Naive thymus-derived CD8-positive, alpha-beta T cell (primary cell): ENCODE measurements at regions not wholly inside any gene's neighbourhood (a gene's known extent, or its start where the extent isn't known, plus 50 kb on each side); places are given as distances from the start of the nearest gene placed in this dataset.

Source experiments
- ATAC-seq, 2 donors: fragments of 150-1000 bp; cut with Tn5 transposase in 1 of 2; sonication (Bioruptor Pico), chemical (Tn5 transposase) in 1 of 2; 1 replicate in 1 of 2; 2 replicates in 1 of 2; pipeline ENCODE4 v1.10.0; 2021; ENCODE audit warnings: mild to moderate bottlenecking in 2 of 2, moderate library complexity in 2 of 2
- POLR2A ChIA-PET: fragments of 350-600 bp; sonication (Branson Sonifier 250); formaldehyde crosslinking; loops from one replicate; lab custom pipeline; 2021; ENCODE audit warnings: antibody characterized with exemption; lab: Charles Lee
- DNase-seq, 10 donors: peaks; one replicate each; pipeline versions ENCODE4 v3.0.0 to v3.0.0-alpha.2; 2020 to 2022
- H3K27ac Mint-ChIP-seq, 10 donors: one replicate each; pipeline ENCODE4 v1.8.0; 2020 to 2022; ENCODE audit warnings: mild to moderate bottlenecking in 10 of 10, mixed read lengths in 10 of 10, moderate library complexity in 4 of 10, inconsistent platforms in 1 of 10
- H3K27me3 Mint-ChIP-seq, 5 donors: one replicate each; pipeline ENCODE4 v1.8.0; 2021 to 2022; ENCODE audit warnings: mixed read lengths in 5 of 5
- H3K36me3 Mint-ChIP-seq, 3 donors: one replicate each; pipeline ENCODE4 v1.8.0; 2020 to 2022; ENCODE audit warnings: mixed read lengths in 3 of 3, mild to moderate bottlenecking in 2 of 3, inconsistent platforms in 1 of 3
- H3K4me1 Mint-ChIP-seq, 4 donors: one replicate each; pipeline ENCODE4 v1.8.0; 2021 to 2022; ENCODE audit warnings: mixed read lengths in 4 of 4
- H3K4me3 Mint-ChIP-seq, 10 donors: one replicate each; pipeline ENCODE4 v1.8.0; 2020 to 2022; ENCODE audit warnings: mild to moderate bottlenecking in 10 of 10, mixed read lengths in 10 of 10, moderate library complexity in 6 of 10, inconsistent platforms in 1 of 10
- H3K9me3 Mint-ChIP-seq, 9 donors: one replicate each; pipeline ENCODE4 v1.8.0; 2020 to 2022; ENCODE audit warnings: mixed read lengths in 9 of 9, mild to moderate bottlenecking in 3 of 9, inconsistent platforms in 1 of 9, moderate library complexity in 1 of 9

DNA sequence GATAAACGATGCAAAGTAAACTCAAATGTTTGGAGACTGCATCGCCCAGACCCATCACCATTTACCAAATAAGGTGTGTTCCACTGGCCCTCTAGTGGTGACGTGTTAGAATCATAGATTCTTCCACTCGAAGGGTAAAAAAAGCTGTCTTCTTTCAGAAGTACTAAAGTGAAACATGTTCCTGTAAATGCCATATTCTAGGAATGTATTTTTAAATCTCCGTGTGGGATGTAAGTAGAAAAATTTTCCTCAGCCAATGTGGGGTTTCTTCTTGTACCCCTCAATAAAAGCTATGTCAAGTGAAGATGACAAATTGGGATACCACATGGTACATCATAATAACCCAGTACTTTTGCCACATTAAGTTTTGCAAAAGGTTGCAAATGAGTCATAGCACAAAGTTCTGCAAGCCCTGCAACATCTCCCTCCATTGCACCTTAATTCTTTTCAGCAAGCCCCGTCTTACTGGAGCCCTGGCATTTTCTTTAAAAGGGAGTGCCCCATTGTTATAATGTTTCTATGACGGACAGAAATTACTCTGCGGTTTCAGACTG is 100.8 kb downstream of the CCER1 start:
- Mint-ChIP-seq H3K36me3 (no peaks in the 10 kb centered on the region), H3K4me1 (no peaks in the 10 kb centered on the region), H3K27ac (no peak overlapping the region), H3K9me3 (no peaks in the 10 kb centered on the region), H3K4me3 (no peak overlapping the region), H3K27me3 (no peaks in the 10 kb centered on the region)
- no peak for ATAC-seq
- peak in 3 of 10 donors; percentile 4 to 8 (median 7) for DNase-seq
- POLR2A ChIA-PET: no interaction called here

- H3K4me1 Mint-ChIP-seq: no peaks in the 10 kb centered on the region
- no peaks in the 10 kb centered on the region for H3K36me3 Mint-ChIP-seq
- no peak for DNase-seq
- no peak overlapping the region for H3K27ac Mint-ChIP-seq
- H3K27me3 Mint-ChIP-seq: peaks cover 0 to 3% (median 0%) of the 10 kb centered on the region in 5 donors
- no peak overlapping the region for H3K4me3 Mint-ChIP-seq
- POLR2A ChIA-PET: no interaction called here
- no peaks in the 10 kb centered on the region for H3K9me3 Mint-ChIP-seq
- no peak for ATAC-seq
These were observed 102.9 kb downstream of the CCER1 start for GRCh38 chr12:90851800-90852718.

DNA sequence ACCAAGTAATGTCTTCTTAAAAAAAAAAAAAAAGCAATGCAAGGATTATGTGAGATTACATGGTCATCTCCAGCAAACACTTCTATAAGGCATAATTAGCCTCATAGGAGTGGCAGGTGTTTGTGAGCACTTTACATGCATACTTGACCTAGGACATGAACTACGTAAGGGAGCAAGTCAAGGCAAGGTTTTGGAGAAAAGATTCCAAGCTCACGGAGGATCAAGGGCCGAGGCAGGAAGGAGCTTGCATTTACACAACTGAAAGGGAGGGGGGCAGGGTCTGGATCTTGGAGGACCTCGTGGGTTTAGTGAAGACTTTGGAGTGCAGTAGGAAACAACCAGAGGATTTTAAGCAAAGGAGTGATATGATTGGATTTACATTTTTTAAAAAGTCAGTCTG is 112.5 kb downstream of the CCER1 start:
- no peak for ATAC-seq
- POLR2A ChIA-PET: no interaction called here
- H3K9me3 Mint-ChIP-seq: no peaks in the 10 kb centered on the region
- no peaks in the 10 kb centered on the region for H3K36me3 Mint-ChIP-seq
- H3K27me3 Mint-ChIP-seq: peaks cover 0 to 4% (median 0%) of the 10 kb centered on the region in 5 donors
- no peak overlapping the region for H3K4me3 Mint-ChIP-seq
- H3K4me1 Mint-ChIP-seq: no peaks in the 10 kb centered on the region
- no peak overlapping the region for H3K27ac Mint-ChIP-seq
- DNase-seq: no peak

- peaks cover 0 to 3% (median 0%) of the 10 kb centered on the region in 5 donors for H3K27me3 Mint-ChIP-seq
- no peaks in the 10 kb centered on the region for H3K9me3 Mint-ChIP-seq
- no peak overlapping the region for H3K27ac Mint-ChIP-seq
- no peaks in the 10 kb centered on the region for H3K4me1 Mint-ChIP-seq
- POLR2A ChIA-PET: no interaction called here
- H3K36me3 Mint-ChIP-seq: no peaks in the 10 kb centered on the region
- ATAC-seq: no peak
- DNase-seq: no peak
- H3K4me3 Mint-ChIP-seq: no peak overlapping the region
These were observed 113.6 kb downstream of the CCER1 start for GRCh38 chr12:90841336-90841735.

DNA sequence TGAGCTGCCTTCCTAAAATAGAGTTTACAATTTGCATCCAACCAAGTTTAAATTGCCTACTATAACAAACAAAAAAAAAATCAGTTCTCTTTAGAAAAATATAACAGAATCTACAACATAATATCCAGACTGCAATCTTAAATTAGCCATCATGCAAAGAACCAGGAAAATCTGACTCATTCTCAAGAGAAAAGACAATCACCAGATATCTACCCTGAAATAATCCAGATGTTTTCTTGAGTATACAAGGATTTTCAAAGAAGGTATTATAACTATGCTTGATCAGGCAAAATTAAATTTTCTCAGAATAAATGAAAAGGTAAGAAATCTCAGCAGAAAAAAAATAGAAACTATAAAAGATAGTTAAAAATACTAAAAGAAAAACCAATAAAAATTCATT is 115.6 kb downstream of the CCER1 start:
- DNase-seq (no peak), ATAC-seq (no peak)
- Mint-ChIP-seq H3K27ac (no peak overlapping the region), H3K4me3 (no peak overlapping the region), H3K9me3 (no peaks in the 10 kb centered on the region), H3K27me3 (peaks cover 0 to 3% (median 0%) of the 10 kb centered on the region in 5 donors), H3K36me3 (no peaks in the 10 kb centered on the region), H3K4me1 (no peaks in the 10 kb centered on the region)
- POLR2A ChIA-PET: no interaction called here

DNA sequence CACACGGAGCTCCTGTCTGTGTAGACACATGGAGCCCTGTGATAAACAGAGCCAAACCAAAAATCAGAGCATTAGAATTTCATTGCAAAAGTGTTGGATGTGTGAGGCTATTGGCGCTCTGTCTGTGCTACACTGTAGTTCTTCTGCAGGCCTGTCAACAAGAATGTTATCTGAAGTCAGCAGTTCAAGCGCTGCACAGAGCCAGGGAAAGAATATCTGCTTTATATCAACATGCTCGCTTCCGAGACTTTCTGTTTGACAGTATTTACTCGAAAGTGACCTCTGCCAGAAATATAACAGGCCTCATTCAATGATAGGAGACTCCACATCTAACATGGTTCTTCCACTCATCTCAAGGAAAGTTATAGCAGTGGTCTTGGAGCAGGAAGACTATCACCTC is 118.3 kb downstream of the CCER1 start:
- no peaks in the 10 kb centered on the region for H3K4me1 Mint-ChIP-seq
- DNase-seq: no peak
- no peak overlapping the region for H3K27ac Mint-ChIP-seq
- no peaks in the 10 kb centered on the region for H3K36me3 Mint-ChIP-seq
- no peak overlapping the region for H3K4me3 Mint-ChIP-seq
- H3K27me3 Mint-ChIP-seq: no peaks in the 10 kb centered on the region
- no peak for ATAC-seq
- no peaks in the 10 kb centered on the region for H3K9me3 Mint-ChIP-seq
- POLR2A ChIA-PET: no interaction called here

DNA sequence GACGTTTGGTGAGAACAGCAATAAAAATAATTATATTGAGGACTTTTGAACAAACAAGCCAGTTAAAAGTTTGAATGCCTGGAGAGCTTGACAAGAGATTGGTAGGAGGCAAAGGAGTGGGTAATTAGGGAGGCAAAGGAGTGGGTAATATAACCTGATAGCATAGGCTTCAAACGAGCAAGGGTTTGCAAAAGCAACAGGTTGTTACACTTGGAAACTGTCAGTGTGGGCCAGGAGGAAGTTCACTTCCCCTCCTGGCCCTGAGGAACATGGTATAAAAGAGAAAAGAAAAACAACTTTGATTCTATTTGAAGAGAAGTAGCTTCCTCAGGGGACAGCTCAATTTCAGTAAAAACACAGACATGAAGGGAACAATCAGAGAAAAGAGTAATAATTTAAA is 121.7 kb downstream of the CCER1 start:
- Mint-ChIP-seq H3K27me3 (no peaks in the 10 kb centered on the region), H3K36me3 (no peaks in the 10 kb centered on the region), H3K9me3 (no peaks in the 10 kb centered on the region), H3K4me1 (no peaks in the 10 kb centered on the region), H3K4me3 (no peak overlapping the region), H3K27ac (no peak overlapping the region)
- DNase-seq (no peak), ATAC-seq (no peak)
- POLR2A ChIA-PET: no interaction called here

GRCh38 chr12:90832427-90832826 is 122.5 kb downstream of the CCER1 start:
- H3K27me3 Mint-ChIP-seq: peaks cover 0 to 6% (median 0%) of the 10 kb centered on the region in 5 donors

GRCh38 chr12:90831712-90832111 is 123.3 kb downstream of the CCER1 start:
- ATAC-seq: no peak
- POLR2A ChIA-PET: no interaction called here
- H3K9me3 Mint-ChIP-seq: no peaks in the 10 kb centered on the region
- H3K27me3 Mint-ChIP-seq: peaks cover 0 to 6% (median 0%) of the 10 kb centered on the region in 5 donors
- no peak overlapping the region for H3K4me3 Mint-ChIP-seq
- no peak overlapping the region for H3K27ac Mint-ChIP-seq
- no peaks in the 10 kb centered on the region for H3K4me1 Mint-ChIP-seq
- no peaks in the 10 kb centered on the region for H3K36me3 Mint-ChIP-seq
- DNase-seq: no peak

More at GRCh38 chr12:90832427-90832826, 122.5 kb downstream of the CCER1 start:
- H3K9me3 Mint-ChIP-seq: no peaks in the 10 kb centered on the region
- POLR2A ChIA-PET: no interaction called here
- no peaks in the 10 kb centered on the region for H3K36me3 Mint-ChIP-seq
- H3K4me3 Mint-ChIP-seq: no peak overlapping the region
- ATAC-seq: no peak
- no peaks in the 10 kb centered on the region for H3K4me1 Mint-ChIP-seq
- DNase-seq: no peak
- no peak overlapping the region for H3K27ac Mint-ChIP-seq

GRCh38 chr12:90829044-90829443 is 125.9 kb downstream of the CCER1 start:
- Mint-ChIP-seq H3K4me1 (no peaks in the 10 kb centered on the region), H3K4me3 (no peak overlapping the region), H3K27me3 (peaks cover 0 to 15% (median 0%) of the 10 kb centered on the region in 5 donors), H3K9me3 (peaks cover 0 to 3% (median 0%) of the 10 kb centered on the region in 9 donors), H3K36me3 (no peaks in the 10 kb centered on the region), H3K27ac (no peak overlapping the region)
- POLR2A ChIA-PET: no interaction called here
- DNase-seq: no peak
- no peak for ATAC-seq

DNA sequence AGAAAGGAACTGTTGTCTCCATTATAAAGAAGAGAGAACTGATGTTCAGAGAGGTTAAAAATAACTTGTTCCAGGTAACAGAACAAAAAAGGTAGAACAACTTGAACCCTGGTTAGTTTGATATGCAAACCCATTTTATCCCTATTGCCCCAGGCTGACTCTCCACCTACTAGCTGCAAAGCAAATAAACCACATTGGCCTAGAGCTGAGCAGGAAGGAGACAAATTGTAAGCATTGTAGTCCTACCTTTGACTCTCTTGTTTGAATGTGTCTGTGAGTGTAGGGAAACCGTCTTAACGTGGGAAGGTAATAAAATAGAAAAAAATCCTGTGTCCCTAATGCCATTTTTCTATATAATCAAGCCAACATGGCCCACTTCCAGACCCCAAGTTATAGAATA is 126.4 kb downstream of the CCER1 start:
- no peak for DNase-seq
- Mint-ChIP-seq H3K9me3 (peaks cover 0 to 3% (median 0%) of the 10 kb centered on the region in 9 donors), H3K4me1 (no peaks in the 10 kb centered on the region), H3K27me3 (peaks cover 0 to 15% (median 0%) of the 10 kb centered on the region in 5 donors), H3K4me3 (no peak overlapping the region), H3K27ac (no peak overlapping the region), H3K36me3 (no peaks in the 10 kb centered on the region)
- no peak for ATAC-seq
- POLR2A ChIA-PET: no interaction called here

DNA sequence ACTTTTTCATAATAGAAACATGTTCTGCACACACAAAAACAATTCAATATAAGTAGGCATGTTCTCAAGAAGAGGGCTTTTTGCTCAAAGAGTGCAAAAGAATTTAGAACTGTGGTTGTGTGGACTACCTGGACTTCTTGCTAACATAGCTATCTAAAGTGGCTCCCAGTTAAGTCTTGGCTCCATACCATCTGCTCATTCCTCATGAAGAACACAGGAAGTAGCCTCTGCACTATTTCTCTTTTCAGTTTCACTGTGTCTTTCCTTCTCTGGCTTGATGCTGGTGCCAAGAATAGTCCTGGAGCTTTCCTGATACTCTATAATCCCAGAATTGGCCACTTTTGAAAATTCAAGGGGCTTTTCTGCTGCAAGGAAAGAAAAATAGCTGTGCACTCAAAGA is 127.4 kb downstream of the CCER1 start:
- Mint-ChIP-seq H3K27me3 (peaks cover 0 to 15% (median 0%) of the 10 kb centered on the region in 5 donors), H3K4me1 (no peaks in the 10 kb centered on the region), H3K36me3 (no peaks in the 10 kb centered on the region), H3K9me3 (peaks cover 0 to 3% (median 0%) of the 10 kb centered on the region in 9 donors), H3K27ac (no peak overlapping the region), H3K4me3 (no peak overlapping the region)
- ATAC-seq (no peak), DNase-seq (no peak)
- POLR2A ChIA-PET: no interaction called here

GRCh38 chr12:90826036-90826435 is 128.9 kb downstream of the CCER1 start:
- Mint-ChIP-seq H3K4me1 (no peaks in the 10 kb centered on the region), H3K4me3 (no peak overlapping the region), H3K27ac (peak overlapping the region in 1 of 10 donors; percentile 3), H3K27me3 (peaks cover 0 to 15% (median 0%) of the 10 kb centered on the region in 5 donors), H3K36me3 (no peaks in the 10 kb centered on the region), H3K9me3 (peaks cover 0 to 3% (median 0%) of the 10 kb centered on the region in 9 donors)
- DNase-seq (no peak), ATAC-seq (no peak)
- POLR2A ChIA-PET: no interaction called here
